H1 (cell line): ENCODE measurements at regions not wholly inside any gene's neighbourhood (a gene's known extent, or its start where the extent isn't known, plus 50 kb on each side); places are given as distances from the start of the nearest gene placed in this dataset.
"Not testable (repeated sequence)": the region's sequence is repeated elsewhere in the genome, so short reads cannot be mapped to it uniquely, and the experiment has no call there.

Source experiments
- CTCF ChIA-PET: fragments of 300-600 bp; sonication (Branson Sonifier 250); formaldehyde crosslinking; loops from one replicate; lab custom pipeline; 2021; ENCODE audit not compliant: partially characterized antibody; lab: Charles Lee
- POLR2A ChIA-PET: fragments of 300-600 bp; sonication (Branson Sonifier 250); formaldehyde crosslinking; loops from one replicate; lab custom pipeline; 2021; ENCODE audit warnings: inconsistent platforms; ENCODE audit not compliant: partially characterized antibody; lab: Charles Lee
- DNase-seq, 2 experiments: peaks; one replicate each; pipeline versions ENCODE4 v3.0.0 to v3.0.0-alpha.2; 2010 to 2022; ENCODE audit warnings: low spot score in 2 of 2, low read depth in 1 of 2, mixed read lengths in 1 of 2
- FAIRE-seq: peaks from 2 replicates; lab custom pipeline; 2011; peaks lifted over from hg19 to GRCh38; lab: Jason Lieb, UNC
- H2AFZ ChIP-seq: 2 replicates; pipeline ENCODE4 v1.8.1; 2012; ENCODE audit warnings: low read length, inconsistent platforms
- H2AK5ac ChIP-seq: 2 replicates; pipeline ENCODE4 v1.6.1; 2013; ENCODE audit warnings: low read depth, low read length
- H2BK120ac ChIP-seq: replicated peaks from 2 replicates; pipeline ENCODE3; 2013; ENCODE audit warnings: low read depth, low read length, inconsistent platforms
- H2BK12ac ChIP-seq: 2 replicates; pipeline ENCODE4 v1.6.1; 2013; ENCODE audit warnings: low read depth, low read length
- H2BK15ac ChIP-seq: 2 replicates; pipeline ENCODE4 v1.6.1; 2013; ENCODE audit warnings: low read length
- H2BK20ac ChIP-seq: 2 replicates; pipeline ENCODE4 v1.6.1; 2013; ENCODE audit warnings: low read length
- H2BK5ac ChIP-seq: 2 replicates; pipeline ENCODE4 v1.6.1; 2013; ENCODE audit warnings: low read depth, low read length
- H3K14ac ChIP-seq: 2 replicates; pipeline ENCODE4 v1.6.1; 2013; ENCODE audit warnings: inconsistent platforms; ENCODE audit not compliant: insufficient read length
- H3K18ac ChIP-seq: 2 replicates; pipeline ENCODE4 v1.6.1; 2013; ENCODE audit warnings: low read length; ENCODE audit errors: extremely low read depth
- H3K23ac ChIP-seq: 2 replicates; pipeline ENCODE4 v1.6.1; 2013; ENCODE audit warnings: inconsistent platforms; ENCODE audit not compliant: insufficient read length
- H3K23me2 ChIP-seq: 2 replicates; pipeline ENCODE4 v1.6.1; 2013; ENCODE audit warnings: low read depth, low read length
- H3K27ac ChIP-seq: 2 replicates; pipeline ENCODE4 v1.6.1; 2011; ENCODE audit warnings: low read depth, low read length, inconsistent platforms
- H3K27me3 ChIP-seq, 4 experiments: replicated peaks in 1 of 4; 1 replicate in 1 of 4; 2 replicates in 3 of 4; pipeline versions ENCODE4 v1.6.1 to v1.8.1; 2011 to 2013; ENCODE audit warnings: low read length in 3 of 4, mild to moderate bottlenecking in 3 of 4, inconsistent platforms in 2 of 4, mixed read lengths in 2 of 4, moderate library complexity in 1 of 4; ENCODE audit not compliant: control insufficient read depth in 3 of 4, insufficient read depth in 3 of 4; ENCODE audit errors: extremely low read depth in 1 of 4
- H3K36me3 ChIP-seq, 4 experiments: 2 replicates each; pipeline versions ENCODE4 v1.6.1 to v1.8.1; 2011 to 2013; ENCODE audit warnings: mild to moderate bottlenecking in 4 of 4, low read length in 3 of 4, moderate library complexity in 2 of 4, control low read depth in 1 of 4, inconsistent platforms in 1 of 4; ENCODE audit not compliant: insufficient read depth in 4 of 4, control insufficient read depth in 2 of 4
- H3K4ac ChIP-seq: replicated peaks from 2 replicates; pipeline ENCODE3; 2013; ENCODE audit warnings: low read length, low read depth, mixed read lengths, inconsistent platforms; ENCODE audit not compliant: insufficient read length
- H3K4me1 ChIP-seq, 4 experiments: replicated peaks in 1 of 4; 1 replicate in 1 of 4; 2 replicates in 3 of 4; pipeline versions ENCODE4 v1.6.1 to v1.8.1; 2011 to 2013; ENCODE audit warnings: low read length in 3 of 4, inconsistent platforms in 2 of 4, mixed read lengths in 1 of 4; ENCODE audit not compliant: insufficient read depth in 4 of 4, control insufficient read depth in 3 of 4
- H3K4me2 ChIP-seq, 2 experiments: 2 replicates each; pipeline versions ENCODE4 v1.6.1 to v1.8.1; 2011 to 2013; ENCODE audit warnings: low read depth in 2 of 2, low read length in 2 of 2, control low read depth in 1 of 2, inconsistent platforms in 1 of 2, mild to moderate bottlenecking in 1 of 2; ENCODE audit not compliant: insufficient read depth in 1 of 2
- H3K4me3 ChIP-seq, 4 experiments: fragments of 200-600, 300-600 bp in 1 of 4; sonication (generic), shearing (Covaris generic), sonication (Bioruptor Twin) in 1 of 4; 2 replicates each; pipeline versions ENCODE4 v1.5.1 to v1.8.1; 2011 to 2016; ENCODE audit warnings: low read length in 4 of 4, low read depth in 3 of 4, control low read depth in 2 of 4, inconsistent platforms in 2 of 4, mild to moderate bottlenecking in 2 of 4, mixed read lengths in 1 of 4, moderate library complexity in 1 of 4; ENCODE audit not compliant: insufficient read depth in 2 of 4; ENCODE audit errors: extremely low read depth in 1 of 4
- H3K56ac ChIP-seq: replicated peaks from 2 replicates; pipeline ENCODE3; 2013; ENCODE audit warnings: low read depth, mild to moderate bottlenecking, mixed read lengths, low read length, inconsistent platforms; ENCODE audit not compliant: insufficient read length
- H3K79me1 ChIP-seq: 2 replicates; pipeline ENCODE4 v1.6.1; 2013; ENCODE audit warnings: low read depth, low read length, control low read depth
- H3K79me2 ChIP-seq, 2 experiments: 2 replicates each; pipeline versions ENCODE4 v1.6.1 to v1.8.1; 2012 to 2013; ENCODE audit warnings: low read length in 2 of 2, mild to moderate bottlenecking in 2 of 2, inconsistent platforms in 1 of 2; ENCODE audit not compliant: insufficient read depth in 2 of 2, control insufficient read depth in 1 of 2
- H3K9ac ChIP-seq, 4 experiments: replicated peaks in 1 of 4; 1 replicate in 1 of 4; 2 replicates in 3 of 4; pipeline versions ENCODE4 v1.6.1 to v1.8.1; 2011 to 2013; ENCODE audit warnings: low read depth in 3 of 4, low read length in 3 of 4, control low read depth in 2 of 4, mild to moderate bottlenecking in 2 of 4, moderate library complexity in 2 of 4, inconsistent platforms in 1 of 4; ENCODE audit errors: extremely low read depth in 1 of 4
- H3K9me3 ChIP-seq, 2 experiments: 2 replicates each; pipeline versions ENCODE4 v1.6.1 to v1.8.1; 2012 to 2013; ENCODE audit warnings: mild to moderate bottlenecking in 2 of 2, moderate library complexity in 2 of 2, control low read depth in 1 of 2, inconsistent platforms in 1 of 2, low read depth in 1 of 2, low read length in 1 of 2, mixed read lengths in 1 of 2; ENCODE audit not compliant: insufficient read depth in 2 of 2
- H4K20me1 ChIP-seq, 2 experiments: replicated peaks in 1 of 2; 2 replicates each; pipeline versions ENCODE3 to v1.8.1; 2011 to 2013; ENCODE audit warnings: inconsistent platforms in 2 of 2, low read length in 2 of 2, mild to moderate bottlenecking in 1 of 2; ENCODE audit not compliant: insufficient read depth in 2 of 2, control insufficient read depth in 1 of 2
- H4K5ac ChIP-seq: 2 replicates; pipeline ENCODE4 v1.6.1; 2013; ENCODE audit warnings: low read length, low read depth, mixed read lengths, inconsistent platforms; ENCODE audit not compliant: insufficient read length
- H4K8ac ChIP-seq: 2 replicates; pipeline ENCODE4 v1.8.0; 2013; ENCODE audit warnings: mild to moderate bottlenecking, moderate library complexity, low read length, inconsistent platforms; ENCODE audit not compliant: insufficient read depth; ENCODE audit errors: extremely low read depth
- H4K91ac ChIP-seq: replicated peaks from 2 replicates; pipeline ENCODE3; 2013; ENCODE audit warnings: low read length, mixed read lengths, inconsistent platforms; ENCODE audit not compliant: insufficient read length
- BRCA1 ChIP-seq: IDR thresholded peaks from 2 replicates; pipeline ENCODE4 v1.6.1; 2012; ENCODE audit warnings: low read depth, low read length, improper control_type of control experiment
- CHD2 ChIP-seq: IDR thresholded peaks from 2 replicates; pipeline ENCODE4 v1.6.1; 2012; ENCODE audit warnings: low read length, improper control_type of control experiment
- JUN ChIP-seq: IDR thresholded peaks from 2 replicates; pipeline ENCODE4 v1.6.1; 2011; ENCODE audit warnings: low read depth, mild to moderate bottlenecking, improper control_type of control experiment, low read length
- PHF8 ChIP-seq: fragments of 200-600 bp; sonication (generic); conservative IDR thresholded peaks from 2 replicates; pipeline ENCODE4 v1.7.1; 2012; ENCODE audit warnings: low read depth, mild to moderate bottlenecking, inconsistent platforms, low read length, moderate library complexity
- SUZ12 ChIP-seq: fragments of 200-600 bp; sonication (generic); IDR thresholded peaks from 2 replicates; pipeline ENCODE4 v1.6.1; 2012; ENCODE audit warnings: mild to moderate bottlenecking, inconsistent platforms, low read length, moderate library complexity, mixed read lengths
- WGBS, 2 experiments: shearing (Covaris generic) in 1 of 2; methylation state at CpG; one replicate each; pipeline versions ENCODE4 v1.1.6 to v1.1.7; 2013 to 2015; ENCODE audit warnings: low lambda C conversion rate in 2 of 2, mixed read lengths in 2 of 2, inconsistent platforms in 1 of 2, low coverage in 1 of 2, missing lambda C conversion rate in 1 of 2; ENCODE audit not compliant: insufficient replicate concordance in 2 of 2, insufficient coverage in 1 of 2, insufficient read length in 1 of 2; ENCODE audit errors: extremely low coverage in 1 of 2, missing lambda C conversion rate in 1 of 2; 5-methylcytosine and 5-hydroxymethylcytosine counted together

GRCh38 chr2:180819106-180819505, 161.3 kb upstream of the UBE2E3 start (continued):
- TF ChIP-seq SUZ12 = no peak
- no peak for TF ChIP-seq CHD2
- TF ChIP-seq BRCA1 = no peak
- no peak for TF ChIP-seq JUN
- TF ChIP-seq PHF8 = no peak

DNA sequence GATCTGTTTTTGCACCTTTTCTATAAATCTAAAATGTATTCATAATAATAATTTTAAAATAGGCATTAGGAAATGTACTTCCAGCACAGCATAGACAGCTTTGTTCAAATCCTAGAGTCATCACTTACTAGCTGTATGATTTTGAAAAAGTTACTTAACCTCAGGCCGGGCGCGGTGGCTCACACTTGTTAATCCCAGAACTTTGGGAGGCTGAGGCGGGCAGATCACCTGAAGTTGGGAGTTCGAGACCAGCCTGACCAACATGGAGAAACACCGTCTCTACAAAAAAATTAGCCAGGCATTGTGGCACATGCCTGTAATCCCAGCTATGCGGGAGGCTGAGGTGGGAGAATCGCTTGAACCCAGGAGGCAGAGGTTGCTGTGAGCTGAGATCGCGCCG, 161.7 kb upstream of the UBE2E3 start:
- H3K4me2 ChIP-seq, FAIRE-seq, H4K91ac ChIP-seq, H2BK5ac ChIP-seq, H3K27ac ChIP-seq, H2BK120ac ChIP-seq, H3K9ac ChIP-seq, H3K36me3 ChIP-seq, H3K4ac ChIP-seq, H3K79me1 ChIP-seq, H3K14ac ChIP-seq, H3K4me3 ChIP-seq, H4K5ac ChIP-seq, H3K9me3 ChIP-seq, H3K23me2 ChIP-seq, H3K56ac ChIP-seq, H3K4me1 ChIP-seq, H2AK5ac ChIP-seq, H2BK20ac ChIP-seq, POLR2A ChIA-PET, H3K18ac ChIP-seq, H4K20me1 ChIP-seq, DNase-seq, H2BK15ac ChIP-seq, H4K8ac ChIP-seq, CTCF ChIA-PET, H2AFZ ChIP-seq, H3K79me2 ChIP-seq, H3K27me3 ChIP-seq, H3K23ac ChIP-seq, H2BK12ac ChIP-seq: not testable (repeated sequence)
- WGBS, 2 experiments = 98% methylated on average over 11 of the region's 11 CpGs; no CpG with 5 or more reads in 1 of the 2 experiments
